DMS 273 (cell line): ENCODE measurements at regions not wholly inside any gene's neighbourhood (a gene's known extent, or its start where the extent isn't known, plus 50 kb on each side); places are given as distances from the start of the nearest gene placed in this dataset.
A peak's percentile ranks its signal among the peaks of the same experiment; 100 is the strongest.
"Not testable (repeated sequence)": the region's sequence is repeated elsewhere in the genome, so short reads cannot be mapped to it uniquely, and the experiment has no call there.

ENCODE experiments used
- DNase-seq: peaks from one replicate; lab custom pipeline; 2025; ENCODE audit not compliant: unreplicated experiment; lab: John Stamatoyannopoulos, UW

DNA sequence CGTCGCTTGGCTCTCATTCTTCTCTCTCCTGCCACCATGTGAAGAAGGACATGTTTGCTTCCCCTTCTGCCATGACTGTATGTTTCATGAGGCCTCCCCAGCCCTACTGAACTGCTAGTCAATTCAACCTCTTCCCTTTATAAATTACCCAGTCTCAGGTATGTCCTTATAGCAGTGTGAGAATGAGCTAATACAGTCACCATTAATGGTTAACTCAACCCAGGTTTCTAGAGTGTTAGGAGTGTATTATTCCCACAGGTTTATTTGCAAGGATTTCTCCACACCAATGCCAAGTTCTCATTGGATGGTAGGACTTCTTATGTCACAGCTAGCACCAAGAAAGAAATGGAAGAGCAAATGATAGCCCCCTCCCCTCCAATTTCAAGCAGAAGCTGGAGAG, 71.9 kb downstream of the DYNAP start:
- no peak for DNase-seq

GRCh38 chr18:54669701-54670100, 78.7 kb downstream of the DYNAP start:
- DNase-seq, result not testable (repeated sequence)

GRCh38 chr18:54671291-54671881, 80.3 kb downstream of the DYNAP start:
- DNase-seq, result peak; percentile 60

GRCh38 chr18:54672109-54672508, 81.1 kb downstream of the DYNAP start:
- DNase-seq, result no peak

- DNase-seq, result no peak
Observed at GRCh38 chr18:54672846-54673475, 81.9 kb downstream of the DYNAP start.

DNA sequence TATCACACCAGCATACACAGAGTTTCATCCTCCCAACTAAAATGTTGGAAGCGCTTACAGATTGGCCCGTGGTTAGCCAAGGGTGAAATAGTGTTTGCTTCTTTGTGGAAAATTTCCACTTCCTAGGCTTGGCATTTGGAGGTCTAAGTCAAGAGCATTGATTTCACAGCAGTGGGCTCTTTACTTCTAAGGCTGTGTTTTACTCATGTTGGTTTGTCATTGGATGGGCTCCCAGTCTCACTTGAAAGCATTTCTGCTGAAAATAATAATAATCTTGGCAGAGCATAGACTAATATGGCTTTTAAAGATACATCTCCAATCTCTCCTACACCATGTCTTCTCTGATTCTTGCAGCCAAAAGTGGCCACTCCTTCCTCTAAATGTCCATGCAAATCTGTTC, 82.9 kb downstream of the DYNAP start:
- no peak for DNase-seq

DNA sequence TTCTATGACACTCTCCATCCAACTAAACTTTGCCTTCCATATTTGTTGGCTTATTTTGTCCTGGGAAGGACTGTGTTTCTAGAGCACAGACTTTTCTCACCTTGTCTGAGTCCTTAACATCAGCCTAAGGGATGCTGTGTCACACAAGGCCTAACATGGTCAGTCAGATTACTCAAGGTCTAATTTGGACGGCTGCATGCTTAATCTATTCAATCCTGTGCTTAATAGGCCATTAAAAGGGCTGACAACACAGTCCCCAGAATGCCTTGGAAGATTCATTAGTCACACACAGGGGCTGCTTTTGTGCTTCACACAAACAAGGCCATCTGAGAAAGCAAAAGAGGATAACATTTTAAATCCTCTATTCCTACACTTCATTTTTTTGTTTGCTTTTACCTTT, 84.0 kb downstream of the DYNAP start:
- DNase-seq, result no peak

GRCh38 chr18:54679318-54680149, 88.5 kb downstream of the DYNAP start:
- peak; percentile 68 for DNase-seq

- DNase-seq, result peak; percentile 46
Observed at GRCh38 chr18:54684784-54685183, 93.7 kb downstream of the DYNAP start.

DNA sequence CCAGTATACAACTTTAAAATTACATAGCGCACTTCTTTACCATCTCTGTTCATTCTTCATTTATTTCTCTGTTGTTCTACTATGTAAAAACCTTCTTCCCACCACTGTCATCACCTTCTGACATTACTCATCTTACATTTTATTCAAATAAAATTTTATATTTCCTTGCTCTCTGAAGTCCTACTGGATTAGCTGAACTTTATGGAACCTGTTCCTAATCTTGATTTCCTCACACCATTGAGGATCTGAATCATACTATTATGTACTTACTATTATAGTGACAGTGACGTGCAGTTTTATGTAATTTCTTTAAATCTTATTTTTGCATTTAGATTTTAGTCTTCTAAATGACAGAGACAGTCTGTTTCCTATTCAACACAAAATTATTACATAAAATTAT, 98.3 kb downstream of the DYNAP start:
- no peak for DNase-seq

DNA sequence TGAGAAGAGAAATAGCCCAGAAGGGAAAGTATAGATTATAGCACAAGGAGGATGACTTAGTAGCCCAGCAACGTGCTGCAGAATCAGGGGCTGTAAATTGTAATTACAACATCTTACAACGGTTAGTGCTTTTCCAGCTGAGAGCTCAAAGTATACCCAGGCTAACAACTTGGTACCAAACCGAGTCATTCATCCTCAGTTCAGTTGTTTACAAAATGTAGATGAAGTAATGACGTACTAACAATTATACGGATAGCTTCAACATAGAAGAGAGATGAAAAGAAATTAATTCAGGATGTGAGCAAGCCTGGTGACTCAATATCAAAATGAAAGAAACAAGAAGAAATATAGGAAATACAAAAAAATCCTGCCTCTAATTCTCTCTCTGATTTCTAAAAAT, 99.2 kb downstream of the DYNAP start:
- DNase-seq, result no peak

DNA sequence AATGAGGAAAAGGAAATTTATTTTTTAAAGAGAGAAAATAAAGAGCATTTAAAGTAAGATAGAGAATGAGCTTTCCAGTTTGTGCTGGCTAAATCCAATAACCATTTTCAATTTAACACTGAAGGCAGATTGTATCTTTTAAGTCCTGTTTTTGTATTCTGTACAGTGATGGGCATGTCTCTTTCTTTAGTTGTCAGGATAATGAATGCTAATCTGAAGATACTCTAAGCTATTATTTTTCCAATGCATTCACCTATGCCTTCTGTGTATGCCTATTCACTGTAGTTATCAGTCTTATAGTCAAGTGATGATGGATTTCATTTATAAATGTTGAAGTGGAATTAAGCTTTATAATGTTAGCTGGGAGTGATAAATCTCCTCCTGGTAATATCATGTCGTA, 101.4 kb downstream of the DYNAP start:
- no peak for DNase-seq

GRCh38 chr18:54696616-54697293, 105.7 kb downstream of the DYNAP start:
- DNase-seq, result no peak

- no peak for DNase-seq
Observed at GRCh38 chr18:54700580-54700979, 109.5 kb downstream of the DYNAP start.

- no peak for DNase-seq
Observed at GRCh38 chr18:54702686-54703085, 111.6 kb downstream of the DYNAP start.

DNA sequence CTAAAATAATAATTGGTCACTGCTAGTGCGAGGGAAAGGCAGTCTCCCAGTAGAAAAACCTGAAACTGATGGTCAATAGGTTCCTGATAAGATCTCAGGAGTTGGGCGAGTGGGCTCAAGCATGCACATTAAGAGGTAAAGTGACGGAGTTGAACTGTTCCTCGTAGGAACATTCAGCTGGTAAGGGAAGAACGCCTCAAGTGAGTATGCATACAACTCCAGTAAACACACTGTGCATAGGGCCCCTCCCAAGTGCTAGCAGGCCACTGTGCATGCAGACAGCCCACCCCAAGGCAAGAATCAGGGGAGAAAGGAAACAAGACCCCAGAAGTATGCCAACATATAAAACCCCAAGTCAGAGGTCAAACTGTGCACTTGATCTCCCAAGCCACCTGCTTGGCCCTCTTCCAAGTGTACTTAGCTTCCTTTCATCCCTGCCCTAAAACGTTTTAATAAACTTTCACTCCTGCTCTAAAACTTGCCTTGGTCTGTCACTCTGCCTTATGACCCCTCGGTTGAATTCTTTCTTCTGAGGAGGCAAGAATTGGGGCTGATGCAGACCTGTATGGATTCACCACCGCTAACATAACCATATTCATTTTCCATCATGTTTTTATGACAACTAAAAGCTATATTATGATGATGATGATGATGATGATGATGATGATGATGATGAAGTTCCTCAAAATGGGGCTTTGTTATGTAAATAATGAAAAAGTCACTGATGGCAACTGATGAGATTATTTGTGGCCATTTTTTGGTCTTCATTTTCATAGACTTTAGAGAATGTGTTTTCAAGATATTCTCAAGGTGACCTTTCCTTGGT, 118.0 kb upstream of the RAB27B start:
- no peak for DNase-seq

GRCh38 chr18:54710900-54711281, 117.4 kb upstream of the RAB27B start:
- no peak for DNase-seq

DNA sequence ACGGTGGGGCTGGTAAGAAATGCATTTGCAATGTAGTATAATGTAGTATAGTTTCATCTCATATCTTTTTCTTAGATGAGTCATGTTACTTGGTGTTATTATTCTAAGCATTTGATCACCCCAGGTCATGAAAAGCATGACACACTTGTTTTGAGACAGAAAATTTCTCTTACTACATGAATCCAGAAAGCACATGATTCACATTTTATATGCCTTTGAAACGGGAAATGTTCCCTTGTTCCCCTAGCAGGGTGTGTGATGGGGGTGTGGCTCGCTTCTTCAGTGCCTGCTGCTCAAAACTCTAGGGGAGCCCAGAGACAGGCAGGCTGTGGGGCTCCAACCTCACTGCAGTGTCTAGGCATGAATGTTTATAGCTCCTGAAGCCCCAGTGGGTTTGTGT, 116.0 kb upstream of the RAB27B start:
- no peak for DNase-seq

- DNase-seq, result no peak
Observed at GRCh38 chr18:54712758-54713157, 115.5 kb upstream of the RAB27B start.

DNA sequence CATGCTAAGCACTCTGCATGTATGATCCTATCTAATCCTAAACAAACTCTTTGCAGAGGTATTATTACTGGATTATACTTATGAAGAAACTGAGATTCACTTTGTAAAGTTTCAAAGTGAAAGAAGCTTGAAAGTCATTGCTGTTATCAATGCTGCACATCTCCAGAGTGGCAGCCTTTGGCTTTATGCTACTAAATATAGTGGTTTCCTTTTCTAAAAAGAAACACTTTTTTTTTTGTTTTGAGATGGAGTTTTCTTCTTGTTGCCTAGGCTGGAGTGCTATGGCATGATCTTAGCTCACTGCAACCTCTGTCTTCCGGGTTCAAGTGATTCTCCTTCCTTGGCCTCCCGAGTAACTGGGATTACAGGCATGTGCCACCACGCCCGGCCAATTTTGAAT, 114.9 kb upstream of the RAB27B start:
- DNase-seq, result no peak

DNA sequence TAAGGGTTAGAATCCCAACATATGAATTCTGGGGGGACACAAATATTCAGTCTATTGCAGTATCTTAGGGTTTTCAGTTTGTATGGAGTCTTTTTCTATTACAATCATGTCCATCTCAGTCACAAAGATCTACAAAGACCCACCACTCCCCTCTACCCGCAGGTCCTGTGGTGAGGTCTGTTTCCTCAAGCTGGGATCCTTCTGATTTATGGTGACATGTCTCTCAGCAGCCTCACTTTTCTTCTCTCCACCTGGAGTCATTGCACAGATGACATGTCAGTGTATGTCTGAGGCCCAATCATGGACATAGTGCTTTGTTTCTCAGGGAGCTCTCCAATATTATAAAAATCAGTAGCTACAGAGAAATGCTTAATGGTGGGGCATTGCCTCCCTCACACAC, 113.4 kb upstream of the RAB27B start:
- no peak for DNase-seq
